ENCODE measurements at regions not wholly inside any gene's neighbourhood (a gene's known extent, or its start where the extent isn't known, plus 50 kb on each side); places are given as distances from the start of the nearest gene placed in this dataset.

DNA sequence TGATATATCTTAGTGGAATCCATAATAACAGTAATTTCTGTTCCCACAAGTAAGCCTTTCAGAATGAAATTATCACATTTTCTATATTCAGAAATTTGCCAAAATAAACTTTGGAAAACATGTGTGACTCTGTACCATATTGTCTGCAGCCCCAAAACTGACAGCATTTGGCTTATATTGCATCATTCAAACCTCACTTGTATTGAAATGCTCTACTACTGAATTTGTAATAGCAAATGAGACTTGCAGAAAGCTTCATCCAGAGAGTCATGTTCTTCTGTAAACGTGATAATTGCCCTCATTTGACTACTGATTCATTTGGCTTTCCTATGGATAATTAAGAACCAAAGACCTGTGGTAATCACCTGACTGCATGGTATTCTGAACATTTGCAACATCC is 1249.5 kb upstream of the CDH18 start:
- TF ChIP-seq, protein P1, sequence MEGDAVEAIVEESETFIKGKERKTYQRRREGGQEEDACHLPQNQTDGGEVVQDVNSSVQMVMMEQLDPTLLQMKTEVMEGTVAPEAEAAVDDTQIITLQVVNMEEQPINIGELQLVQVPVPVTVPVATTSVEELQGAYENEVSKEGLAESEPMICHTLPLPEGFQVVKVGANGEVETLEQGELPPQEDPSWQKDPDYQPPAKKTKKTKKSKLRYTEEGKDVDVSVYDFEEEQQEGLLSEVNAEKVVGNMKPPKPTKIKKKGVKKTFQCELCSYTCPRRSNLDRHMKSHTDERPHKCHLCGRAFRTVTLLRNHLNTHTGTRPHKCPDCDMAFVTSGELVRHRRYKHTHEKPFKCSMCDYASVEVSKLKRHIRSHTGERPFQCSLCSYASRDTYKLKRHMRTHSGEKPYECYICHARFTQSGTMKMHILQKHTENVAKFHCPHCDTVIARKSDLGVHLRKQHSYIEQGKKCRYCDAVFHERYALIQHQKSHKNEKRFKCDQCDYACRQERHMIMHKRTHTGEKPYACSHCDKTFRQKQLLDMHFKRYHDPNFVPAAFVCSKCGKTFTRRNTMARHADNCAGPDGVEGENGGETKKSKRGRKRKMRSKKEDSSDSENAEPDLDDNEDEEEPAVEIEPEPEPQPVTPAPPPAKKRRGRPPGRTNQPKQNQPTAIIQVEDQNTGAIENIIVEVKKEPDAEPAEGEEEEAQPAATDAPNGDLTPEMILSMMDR (IDR thresholded peaks at IDR 0.05; ENCODE audit: poor library complexity, severe bottlenecking): no peak
- no peaks in the 10 kb centered on the region for H3K27me3 ChIP-seq (ENCODE audit: insufficient read depth, poor library complexity, severe bottlenecking)
- H3K36me3 ChIP-seq (ENCODE audit: low read depth): no peaks in the 10 kb centered on the region
- H3K9me3 ChIP-seq (ENCODE audit: severe bottlenecking): no peaks in the 10 kb centered on the region
- no peak overlapping the region for H3K27ac ChIP-seq (ENCODE audit: poor library complexity, severe bottlenecking)
- no peak overlapping the region for H3K4me3 ChIP-seq (ENCODE audit: severe bottlenecking)
- no peak for DNase-seq (ENCODE audit: low spot score)
- peaks cover 20% of the 10 kb centered on the region for H3K4me1 ChIP-seq (ENCODE audit: insufficient read depth, poor library complexity, severe bottlenecking)
- no peak for ATAC-seq (ENCODE audit: low read depth)

DNA sequence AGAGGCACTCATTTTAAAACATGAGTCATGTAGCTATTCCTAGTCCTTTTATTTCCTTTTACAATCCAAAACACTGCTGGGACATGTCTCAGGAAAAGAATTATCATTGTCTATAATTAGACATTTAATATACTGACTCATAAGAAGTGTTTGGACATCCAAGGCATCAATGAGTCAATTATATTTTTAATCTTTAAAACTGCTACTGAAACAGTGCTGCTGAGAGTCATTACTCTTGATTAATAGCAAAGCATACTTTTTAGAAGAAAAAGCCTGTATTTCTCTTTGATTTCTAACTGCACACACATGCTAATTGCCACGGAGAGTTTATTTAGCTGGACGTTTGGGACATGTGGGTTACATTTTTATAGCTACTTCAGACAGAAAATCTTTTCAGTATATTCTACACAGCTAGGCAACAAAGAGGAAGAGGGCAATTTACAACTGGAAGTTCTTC is 1249.0 kb upstream of the CDH18 start:
- ATAC-seq (ENCODE audit: low read depth): peak; percentile 93
- TF ChIP-seq, protein P1 (IDR thresholded peaks at IDR 0.05; ENCODE audit: poor library complexity, severe bottlenecking): no peak
- Histone ChIP-seq H3K4me3 (ENCODE audit: severe bottlenecking) (no peak overlapping the region), H3K27me3 (ENCODE audit: insufficient read depth, poor library complexity, severe bottlenecking) (no peaks in the 10 kb centered on the region), H3K36me3 (ENCODE audit: low read depth) (no peaks in the 10 kb centered on the region), H3K4me1 (ENCODE audit: insufficient read depth, poor library complexity, severe bottlenecking) (peaks cover 20% of the 10 kb centered on the region), H3K27ac (ENCODE audit: poor library complexity, severe bottlenecking) (no peak overlapping the region), H3K9me3 (ENCODE audit: severe bottlenecking) (no peaks in the 10 kb centered on the region)
- DNase-seq (ENCODE audit: low spot score): no peak

DNA sequence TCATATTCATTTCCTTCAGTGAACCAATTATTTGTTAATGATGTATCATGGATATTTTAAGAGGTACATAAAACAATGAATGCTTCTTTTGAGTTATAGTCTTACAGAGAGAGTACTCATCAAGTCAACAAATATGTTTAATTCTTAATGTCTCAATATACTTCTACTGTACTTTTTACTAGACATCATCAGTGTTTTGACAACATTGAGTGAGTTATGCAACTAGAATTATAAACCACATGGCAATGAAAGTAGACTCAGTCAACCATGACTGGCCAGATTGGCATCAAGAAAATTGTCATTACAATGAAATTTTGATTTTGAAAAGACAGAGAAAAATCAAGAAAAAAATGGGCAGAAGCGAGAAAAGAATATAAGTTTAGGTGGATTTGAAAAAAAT is 1248.1 kb upstream of the CDH18 start:
- TF ChIP-seq, protein P1 (IDR thresholded peaks at IDR 0.05; ENCODE audit: poor library complexity, severe bottlenecking): no peak
- DNase-seq (ENCODE audit: low spot score) (no peak), ATAC-seq (ENCODE audit: low read depth) (no peak)
- H3K27ac ChIP-seq (ENCODE audit: poor library complexity, severe bottlenecking): no peak overlapping the region
- H3K36me3 ChIP-seq (ENCODE audit: low read depth): no peaks in the 10 kb centered on the region
- H3K9me3 ChIP-seq (ENCODE audit: severe bottlenecking): no peaks in the 10 kb centered on the region
- H3K4me1 ChIP-seq (ENCODE audit: insufficient read depth, poor library complexity, severe bottlenecking): peaks cover 20% of the 10 kb centered on the region
- no peaks in the 10 kb centered on the region for H3K27me3 ChIP-seq (ENCODE audit: insufficient read depth, poor library complexity, severe bottlenecking)
- no peak overlapping the region for H3K4me3 ChIP-seq (ENCODE audit: severe bottlenecking)

DNA sequence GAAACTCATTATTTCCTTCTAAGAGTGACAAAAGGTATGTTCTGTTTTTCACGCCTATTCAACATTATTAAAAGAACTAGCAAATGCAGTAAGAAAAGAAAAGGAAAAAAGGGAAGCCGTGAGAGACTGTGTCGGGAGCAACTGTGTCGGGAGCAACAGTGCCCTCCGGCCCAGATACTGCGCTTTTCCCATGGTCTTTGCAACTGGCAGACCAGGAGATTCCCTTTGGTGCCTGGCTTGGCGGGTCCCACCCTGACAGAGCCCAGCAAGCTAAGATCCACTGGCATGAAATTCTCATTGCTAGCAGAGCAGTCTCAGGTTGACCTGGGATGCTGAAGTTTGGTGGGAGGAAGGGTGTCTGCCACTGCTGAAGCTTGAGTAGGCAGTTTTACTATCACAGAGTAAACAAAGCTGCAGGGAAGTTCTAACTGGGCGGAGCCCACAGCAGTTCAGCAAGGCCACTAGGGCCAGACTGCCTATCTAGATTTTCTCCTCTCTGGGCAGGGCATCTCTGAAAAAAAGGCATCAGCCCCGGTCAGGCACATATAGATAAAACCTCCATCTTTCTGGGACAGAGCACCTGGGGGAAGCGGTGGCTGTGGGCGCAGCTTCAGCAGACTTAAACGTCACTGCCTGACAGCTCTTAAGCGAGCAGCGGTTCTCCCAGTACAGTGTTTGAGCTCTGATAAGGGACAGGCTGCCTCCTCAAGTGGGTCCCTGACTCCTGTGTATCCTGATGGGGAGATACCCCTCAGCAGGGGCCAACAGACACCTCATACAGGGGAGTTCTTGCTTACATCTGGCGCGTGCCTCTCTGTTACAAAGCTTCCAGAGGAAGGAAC is 1237.4 kb upstream of the CDH18 start:
- H3K36me3 ChIP-seq (ENCODE audit: low read depth): no peaks in the 10 kb centered on the region
- TF ChIP-seq, protein P1 (IDR thresholded peaks at IDR 0.05; ENCODE audit: poor library complexity, severe bottlenecking): no peak
- no peaks in the 10 kb centered on the region for H3K4me1 ChIP-seq (ENCODE audit: insufficient read depth, poor library complexity, severe bottlenecking)
- no peaks in the 10 kb centered on the region for H3K9me3 ChIP-seq (ENCODE audit: severe bottlenecking)
- H3K4me3 ChIP-seq (ENCODE audit: severe bottlenecking): no peak overlapping the region
- DNase-seq (ENCODE audit: low spot score) (no peak), ATAC-seq (ENCODE audit: low read depth) (0 out of 3 replicates have a peak, but pooled peaks have one; percentile 44)
- no peak overlapping the region for H3K27ac ChIP-seq (ENCODE audit: poor library complexity, severe bottlenecking)
- no peaks in the 10 kb centered on the region for H3K27me3 ChIP-seq (ENCODE audit: insufficient read depth, poor library complexity, severe bottlenecking)

DNA sequence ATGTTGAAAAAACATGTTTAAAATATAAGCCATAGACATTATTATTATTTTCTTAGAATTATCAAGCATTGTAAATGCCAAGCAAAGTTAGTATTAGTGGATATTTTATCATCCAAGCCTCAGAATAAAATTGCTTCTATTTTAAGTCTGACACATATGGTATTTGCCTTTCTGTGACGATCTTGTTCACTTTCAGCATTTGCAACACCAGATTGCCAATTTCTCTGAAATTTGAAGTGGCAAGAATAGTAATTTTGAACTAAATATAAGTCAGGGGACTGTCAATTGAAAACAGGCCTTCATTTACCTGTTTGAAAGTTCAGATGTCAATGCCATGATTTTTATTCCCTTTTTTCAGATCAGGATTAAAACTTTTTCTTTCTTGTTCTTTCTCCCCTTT is 1233.6 kb upstream of the CDH18 start:
- H3K27me3 ChIP-seq (ENCODE audit: insufficient read depth, poor library complexity, severe bottlenecking): no peaks in the 10 kb centered on the region
- no peaks in the 10 kb centered on the region for H3K36me3 ChIP-seq (ENCODE audit: low read depth)
- DNase-seq (ENCODE audit: low spot score) (no peak), ATAC-seq (ENCODE audit: low read depth) (no peak)
- H3K4me1 ChIP-seq (ENCODE audit: insufficient read depth, poor library complexity, severe bottlenecking): no peaks in the 10 kb centered on the region
- no peaks in the 10 kb centered on the region for H3K9me3 ChIP-seq (ENCODE audit: severe bottlenecking)
- no peak overlapping the region for H3K4me3 ChIP-seq (ENCODE audit: severe bottlenecking)
- TF ChIP-seq, protein P1 (IDR thresholded peaks at IDR 0.05; ENCODE audit: poor library complexity, severe bottlenecking): no peak
- no peak overlapping the region for H3K27ac ChIP-seq (ENCODE audit: poor library complexity, severe bottlenecking)

All from RWPE2 (cell line).